ENCODE measurements at regions not wholly inside any gene's neighbourhood (a gene's known extent, or its start where the extent isn't known, plus 50 kb on each side); places are given as distances from the start of the nearest gene placed in this dataset.

DNA sequence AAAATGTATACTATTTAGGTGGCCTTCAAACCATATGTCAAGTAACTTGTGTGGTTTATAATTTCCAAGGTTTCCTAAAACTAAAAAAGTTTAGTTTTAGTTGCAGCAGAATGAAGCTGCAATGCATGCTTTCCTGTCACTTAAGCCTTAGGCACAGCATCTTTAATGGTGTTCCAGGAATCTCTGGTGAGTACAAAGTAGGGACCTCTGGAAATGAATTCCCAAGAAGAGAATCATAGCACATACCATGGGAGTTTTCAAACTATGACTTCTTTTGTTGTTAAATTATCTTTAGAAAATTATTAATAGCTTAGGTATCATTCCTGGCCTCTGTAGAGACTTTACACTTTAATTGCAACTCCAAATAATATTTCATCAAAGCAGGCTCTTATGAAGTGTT, 1005.9 kb upstream of the PABPC4L start (continued):
- TF ChIP-seq, protein P1, sequence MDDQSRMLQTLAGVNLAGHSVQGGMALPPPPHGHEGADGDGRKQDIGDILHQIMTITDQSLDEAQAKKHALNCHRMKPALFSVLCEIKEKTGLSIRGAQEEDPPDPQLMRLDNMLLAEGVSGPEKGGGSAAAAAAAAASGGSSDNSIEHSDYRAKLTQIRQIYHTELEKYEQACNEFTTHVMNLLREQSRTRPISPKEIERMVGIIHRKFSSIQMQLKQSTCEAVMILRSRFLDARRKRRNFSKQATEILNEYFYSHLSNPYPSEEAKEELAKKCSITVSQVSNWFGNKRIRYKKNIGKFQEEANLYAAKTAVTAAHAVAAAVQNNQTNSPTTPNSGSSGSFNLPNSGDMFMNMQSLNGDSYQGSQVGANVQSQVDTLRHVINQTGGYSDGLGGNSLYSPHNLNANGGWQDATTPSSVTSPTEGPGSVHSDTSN (IDR thresholded peaks at IDR 0.05), result no peak
- TF ChIP-seq, protein P2, sequence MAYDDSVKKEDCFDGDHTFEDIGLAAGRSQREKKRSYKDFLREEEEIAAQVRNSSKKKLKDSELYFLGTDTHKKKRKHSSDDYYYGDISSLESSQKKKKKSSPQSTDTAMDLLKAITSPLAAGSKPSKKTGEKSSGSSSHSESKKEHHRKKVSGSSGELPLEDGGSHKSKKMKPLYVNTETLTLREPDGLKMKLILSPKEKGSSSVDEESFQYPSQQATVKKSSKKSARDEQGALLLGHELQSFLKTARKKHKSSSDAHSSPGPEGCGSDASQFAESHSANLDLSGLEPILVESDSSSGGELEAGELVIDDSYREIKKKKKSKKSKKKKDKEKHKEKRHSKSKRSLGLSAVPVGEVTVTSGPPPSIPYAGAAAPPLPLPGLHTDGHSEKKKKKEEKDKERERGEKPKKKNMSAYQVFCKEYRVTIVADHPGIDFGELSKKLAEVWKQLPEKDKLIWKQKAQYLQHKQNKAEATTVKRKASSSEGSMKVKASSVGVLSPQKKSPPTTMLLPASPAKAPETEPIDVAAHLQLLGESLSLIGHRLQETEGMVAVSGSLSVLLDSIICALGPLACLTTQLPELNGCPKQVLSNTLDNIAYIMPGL (CRISPR knock-in tag; IDR thresholded peaks at IDR 0.05; ENCODE audit: borderline replicate concordance), result no peak
- no peak for TF ChIP-seq KDM5A (IDR thresholded peaks at IDR 0.05)

DNA sequence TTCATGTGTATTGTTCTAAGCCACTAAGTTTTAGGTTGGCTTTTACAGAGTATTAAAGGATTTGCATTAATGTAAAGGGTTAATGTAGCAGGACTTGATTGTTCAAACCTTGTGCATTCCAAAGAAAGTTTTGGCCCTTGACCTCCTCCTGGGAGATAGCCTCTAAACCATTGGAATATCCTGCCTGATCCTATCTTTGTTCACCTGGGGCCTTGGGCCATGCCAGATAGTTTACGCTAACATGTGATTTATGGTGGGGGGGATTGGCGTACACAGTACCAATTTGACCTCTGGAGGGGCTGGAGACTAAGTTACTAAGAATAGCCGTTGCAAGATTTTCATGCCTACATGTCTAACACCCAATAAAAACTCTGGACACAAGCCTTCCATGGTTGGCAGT, 1002.7 kb upstream of the PABPC4L start:
- CTCF ChIA-PET, result no interaction called here
- POLR2A ChIA-PET, result no interaction called here

DNA sequence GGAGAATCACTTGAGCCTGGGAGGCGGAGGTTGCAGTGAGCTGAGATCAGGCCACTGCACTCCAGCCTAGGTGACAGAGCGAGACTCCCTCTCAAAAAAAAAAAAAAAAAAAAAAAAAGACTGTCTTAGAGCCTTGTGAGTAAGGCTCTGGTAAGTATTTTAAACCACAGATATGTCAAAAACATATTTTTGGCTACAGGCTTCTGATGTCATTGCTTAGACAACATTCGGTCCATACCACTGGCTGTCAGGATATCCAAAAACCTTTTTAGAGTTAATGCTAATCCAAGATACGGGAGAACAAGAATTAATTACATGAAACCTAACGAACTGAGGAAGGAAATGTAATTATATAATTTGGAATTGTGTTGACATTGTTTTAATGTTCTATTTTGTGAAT, 999.5 kb upstream of the PABPC4L start:
- FAIRE-seq, result no peak
- Histone ChIP-seq H3K4me3 (no peak overlapping the region), H3K4me1 (no peaks in the 10 kb centered on the region), H3K27ac (no peak overlapping the region), H3K9me3 (no peaks in the 10 kb centered on the region), H3K4me2 (no peak overlapping the region)
- ChIA-PET POLR2A (no interaction called here), CTCF (no interaction called here)
- TF ChIP-seq MYC (IDR thresholded peaks at IDR 0.05; ENCODE audit: borderline replicate concordance, low read length) (no peak), RNF2 (IDR thresholded peaks at IDR 0.05; ENCODE audit: borderline replicate concordance, low read depth) (no peak), CEBPB (IDR thresholded peaks at IDR 0.05) (no peak), NR3C1 (IDR thresholded peaks at IDR 0.05) (no peak), EHF (CRISPR knock-in tag; IDR thresholded peaks at IDR 0.05) (no peak), HOXB5 (CRISPR knock-in tag; IDR thresholded peaks at IDR 0.05) (no peak), POLR2A (IDR thresholded peaks at IDR 0.05; ENCODE audit: low read length) (no peak), HOXB13 (CRISPR knock-in tag; IDR thresholded peaks at IDR 0.05; ENCODE audit: low read depth) (no peak), MAZ (IDR thresholded peaks at IDR 0.05; ENCODE audit: borderline replicate concordance, low read depth, low read length) (no peak)
- TF ChIP-seq, protein P1 (IDR thresholded peaks at IDR 0.05), result no peak
- ATAC-seq, result no peak
- WGBS (ENCODE audit: missing lambda C conversion rate), result 40% methylated on average over 3 of the region's 5 CpGs
- no peak for DNase-seq (ENCODE audit: low read depth in 1 of 2, low spot score in 1 of 2)

More for the DNA sequence above, 1002.7 kb upstream of the PABPC4L start:
- no peak for TF ChIP-seq FOSB (CRISPR knock-in tag; IDR thresholded peaks at IDR 0.05)
- no peak for TF ChIP-seq MAFK (IDR thresholded peaks at IDR 0.05; ENCODE audit: partially characterized antibody)
- TF ChIP-seq RNF2 (IDR thresholded peaks at IDR 0.05; ENCODE audit: borderline replicate concordance, low read depth), result no peak
- TF ChIP-seq BHLHE40 (IDR thresholded peaks at IDR 0.05; ENCODE audit: low read depth, low read length), result no peak
- TF ChIP-seq, protein P3, sequence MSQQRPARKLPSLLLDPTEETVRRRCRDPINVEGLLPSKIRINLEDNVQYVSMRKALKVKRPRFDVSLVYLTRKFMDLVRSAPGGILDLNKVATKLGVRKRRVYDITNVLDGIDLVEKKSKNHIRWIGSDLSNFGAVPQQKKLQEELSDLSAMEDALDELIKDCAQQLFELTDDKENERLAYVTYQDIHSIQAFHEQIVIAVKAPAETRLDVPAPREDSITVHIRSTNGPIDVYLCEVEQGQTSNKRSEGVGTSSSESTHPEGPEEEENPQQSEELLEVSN (IDR thresholded peaks at IDR 0.05; ENCODE audit: borderline replicate concordance, low read depth), result no peak
- TF ChIP-seq POLR2AphosphoS2 (conservative IDR thresholded peaks at IDR 0.05; ENCODE audit: low read length), result no peak
- no peak for TF ChIP-seq FOSL2 (IDR thresholded peaks at IDR 0.05)
- TF ChIP-seq FOSL2 (CRISPR knock-in tag; IDR thresholded peaks at IDR 0.05), result no peak
- TF ChIP-seq KDM1A (IDR thresholded peaks at IDR 0.05; ENCODE audit: low read depth), result no peak
- no peak for TF ChIP-seq ZC3H11A (IDR thresholded peaks at IDR 0.05)
- no peak for TF ChIP-seq RFX5 (IDR thresholded peaks at IDR 0.05)
- no peak for TF ChIP-seq GATA3 (IDR thresholded peaks at IDR 0.05; ENCODE audit: borderline replicate concordance)
- no peak for TF ChIP-seq FOXS1 (CRISPR knock-in tag; IDR thresholded peaks at IDR 0.05)
- TF ChIP-seq, protein P1 (IDR thresholded peaks at IDR 0.05), result no peak
- no peak overlapping the region for H3K4me2 ChIP-seq
- WGBS (ENCODE audit: missing lambda C conversion rate), result 49% methylated on average over 3 of the region's 3 CpGs
- no peak overlapping the region for H3K27ac ChIP-seq
- DNase-seq (ENCODE audit: low read depth in 1 of 2, low spot score in 1 of 2) (no peak), FAIRE-seq (no peak), ATAC-seq (no peak)
- H3K4me3 ChIP-seq, result no peak overlapping the region
- no peaks in the 10 kb centered on the region for H3K9me3 ChIP-seq
- no peaks in the 10 kb centered on the region for H3K4me1 ChIP-seq

Measured in A549 (cell line).